ENCODE measurements at regions not wholly inside any gene's neighbourhood (a gene's known extent, or its start where the extent isn't known, plus 50 kb on each side); places are given as distances from the start of the nearest gene placed in this dataset.

DNA sequence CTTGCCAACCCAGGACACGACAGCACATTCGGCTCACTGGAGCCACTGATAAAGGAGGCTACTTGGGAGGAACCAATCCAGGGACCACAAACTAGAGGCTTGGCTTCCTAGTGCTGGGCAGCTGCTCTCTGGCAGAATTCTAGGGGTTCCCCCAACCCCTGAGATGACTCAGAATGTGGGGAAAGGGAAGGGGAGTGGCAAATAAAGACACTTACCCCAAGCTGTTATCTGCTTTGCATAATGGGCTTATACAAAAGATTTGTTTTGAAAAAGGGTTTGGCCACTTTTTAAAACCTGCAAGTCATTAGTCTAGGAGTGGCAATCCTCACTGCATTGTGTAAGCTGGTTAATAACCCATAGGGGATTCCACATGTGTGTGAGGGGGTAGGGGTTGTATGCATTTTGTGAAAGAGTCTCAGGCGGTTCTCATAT is 64.1 kb upstream of the LMO1 start:
- H3K4me3 Mint-ChIP-seq: no peak overlapping the region
- Histone ChIP-seq H3K36me3 (ENCODE audit: control insufficient read depth in 2 of 2, extremely low read depth in 1 of 2, insufficient read depth in 1 of 2, low read length in 1 of 2) (no peaks in the 10 kb centered on the region), H3K27ac (ENCODE audit: low read length) (no peak overlapping the region), H3K27me3 (replicated peaks in 1 of 2; ENCODE audit: control insufficient read depth in 2 of 2, extremely low read depth in 1 of 2, insufficient read depth in 2 of 2, low read length in 1 of 2) (peaks cover 0 to 31% of the 10 kb centered on the region in 2 experiments), H3K9me3 (no peaks in the 10 kb centered on the region), H3K4me1 (ENCODE audit: control insufficient read depth in 1 of 2, extremely low read depth in 1 of 2, insufficient read depth in 2 of 2, low read length in 2 of 2) (peaks cover 0 to 4% of the 10 kb centered on the region in 2 experiments), H3K4me3 (ENCODE audit: control insufficient read depth in 1 of 2, extremely low read depth in 1 of 2, low read length in 1 of 2) (no peak overlapping the region)
- no peak for ATAC-seq (replicated peaks in 1 of 4)
- DNase-seq: no peak
- H3K36me3 Mint-ChIP-seq: no peaks in the 10 kb centered on the region
- H3K9me3 Mint-ChIP-seq: no peaks in the 10 kb centered on the region
- ChIA-PET POLR2A (no interaction called here), CTCF (no interaction called here)
- 57% methylated on average over 1 of the region's 3 CpGs for WGBS (ENCODE audit: insufficient coverage)
- no peaks in the 10 kb centered on the region for H3K4me1 Mint-ChIP-seq
- no peak overlapping the region for H3K27ac Mint-ChIP-seq
- peaks cover 8 to 12% of the 10 kb centered on the region in 2 donors for H3K27me3 Mint-ChIP-seq

DNA sequence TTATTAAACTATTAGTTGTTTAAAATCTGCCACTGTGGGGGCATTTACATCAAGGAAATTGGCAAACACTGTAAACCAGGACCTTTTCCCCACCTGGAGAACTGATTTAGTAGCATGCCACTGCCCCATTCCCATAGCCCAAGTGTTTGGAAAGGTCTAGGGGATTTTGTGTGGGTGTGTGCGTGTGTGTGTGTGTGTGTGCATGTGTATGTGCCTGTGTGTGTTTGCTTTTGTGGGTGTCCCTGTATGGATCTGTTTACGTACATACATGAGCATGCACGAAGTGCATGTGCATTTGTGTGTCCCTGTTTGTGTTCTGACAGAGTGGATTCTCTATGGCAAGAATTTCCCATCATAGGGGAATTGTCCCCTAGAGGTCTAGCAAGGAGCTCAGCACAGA is 62.7 kb upstream of the LMO1 start:
- H3K4me1 ChIP-seq (ENCODE audit: control insufficient read depth in 1 of 2, extremely low read depth in 1 of 2, insufficient read depth in 2 of 2, low read length in 2 of 2): peaks cover 0 to 4% of the 10 kb centered on the region in 2 experiments
- Mint-ChIP-seq H3K9me3 (no peaks in the 10 kb centered on the region), H3K27me3 (peaks cover 7 to 12% of the 10 kb centered on the region in 2 donors), H3K27ac (no peak overlapping the region), H3K4me3 (no peak overlapping the region), H3K36me3 (no peaks in the 10 kb centered on the region), H3K4me1 (no peaks in the 10 kb centered on the region)
- no peak overlapping the region for H3K4me3 ChIP-seq (ENCODE audit: control insufficient read depth in 1 of 2, extremely low read depth in 1 of 2, low read length in 1 of 2)
- POLR2A ChIA-PET: no interaction called here
- H3K27me3 ChIP-seq (replicated peaks in 1 of 2; ENCODE audit: control insufficient read depth in 2 of 2, extremely low read depth in 1 of 2, insufficient read depth in 2 of 2, low read length in 1 of 2): peaks cover 0 to 28% of the 10 kb centered on the region in 2 experiments
- DNase-seq: no peak
- H3K36me3 ChIP-seq (ENCODE audit: control insufficient read depth in 2 of 2, extremely low read depth in 1 of 2, insufficient read depth in 1 of 2, low read length in 1 of 2): no peaks in the 10 kb centered on the region
- H3K27ac ChIP-seq (ENCODE audit: low read length): no peak overlapping the region
- no peaks in the 10 kb centered on the region for H3K9me3 ChIP-seq
- CTCF ChIA-PET: no interaction called here
- no peak for ATAC-seq (replicated peaks in 1 of 4)
- WGBS (ENCODE audit: insufficient coverage): 63% methylated on average over 2 of the region's 3 CpGs

DNA sequence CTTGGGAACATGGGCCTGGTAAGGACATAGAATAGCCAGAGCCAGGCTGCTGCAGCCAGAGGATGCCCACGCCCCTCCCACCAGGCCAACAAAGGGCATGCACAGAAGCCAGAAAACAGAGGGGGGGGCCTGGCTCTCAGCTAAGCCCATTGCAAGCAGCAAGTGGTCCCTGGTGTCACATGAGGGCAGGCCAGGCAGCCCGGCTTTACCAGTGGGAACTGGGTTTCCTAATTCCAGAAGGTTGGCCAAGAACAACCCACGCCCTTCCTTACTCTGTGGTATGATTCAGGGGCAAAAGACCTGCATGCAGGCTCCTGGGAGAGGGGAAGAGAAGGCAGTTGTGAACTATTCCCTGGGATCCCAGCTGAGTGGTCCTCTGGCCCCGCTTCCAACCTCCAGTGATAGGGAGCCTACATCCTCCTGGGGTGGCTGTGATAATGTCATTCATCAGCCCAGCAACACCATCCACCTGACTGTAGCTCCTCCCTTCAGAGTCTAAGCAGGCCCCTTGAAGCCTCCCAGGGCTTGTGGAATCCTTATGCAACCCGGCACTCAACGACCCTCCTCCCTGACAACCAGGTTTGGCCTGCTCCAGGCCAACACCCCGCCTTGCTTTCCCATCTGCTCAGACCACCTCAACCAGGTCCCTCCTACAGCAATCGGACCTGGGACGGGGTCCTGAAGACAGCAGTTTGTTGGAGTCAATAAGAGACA is 62.1 kb upstream of the LMO1 start:
- Histone ChIP-seq H3K9me3 (no peaks in the 10 kb centered on the region), H3K27ac (ENCODE audit: low read length) (no peak overlapping the region), H3K36me3 (ENCODE audit: control insufficient read depth in 2 of 2, extremely low read depth in 1 of 2, insufficient read depth in 1 of 2, low read length in 1 of 2) (no peaks in the 10 kb centered on the region), H3K4me3 (ENCODE audit: control insufficient read depth in 1 of 2, extremely low read depth in 1 of 2, low read length in 1 of 2) (no peak overlapping the region), H3K27me3 (replicated peaks in 1 of 2; ENCODE audit: control insufficient read depth in 2 of 2, extremely low read depth in 1 of 2, insufficient read depth in 2 of 2, low read length in 1 of 2) (peaks cover 0 to 28% of the 10 kb centered on the region in 2 experiments), H3K4me1 (ENCODE audit: control insufficient read depth in 1 of 2, extremely low read depth in 1 of 2, insufficient read depth in 2 of 2, low read length in 2 of 2) (peaks cover 0 to 4% of the 10 kb centered on the region in 2 experiments)
- Mint-ChIP-seq H3K4me1 (no peaks in the 10 kb centered on the region), H3K27ac (no peak overlapping the region), H3K9me3 (no peaks in the 10 kb centered on the region), H3K4me3 (no peak overlapping the region), H3K36me3 (no peaks in the 10 kb centered on the region), H3K27me3 (peaks cover under 1 to 6% of the 10 kb centered on the region in 2 donors)
- 68% methylated on average over 3 of the region's 9 CpGs for WGBS (ENCODE audit: insufficient coverage)
- ChIA-PET POLR2A (no interaction called here), CTCF (interaction anchor here in 1 of 2 donors (0.6 kb wide), 1 partner anchor 46 kb away, joined by 3 read pairs; no protein-coding TSS in a partner anchor)
- DNase-seq (no peak), ATAC-seq (replicated peaks in 1 of 4) (no peak)

DNA sequence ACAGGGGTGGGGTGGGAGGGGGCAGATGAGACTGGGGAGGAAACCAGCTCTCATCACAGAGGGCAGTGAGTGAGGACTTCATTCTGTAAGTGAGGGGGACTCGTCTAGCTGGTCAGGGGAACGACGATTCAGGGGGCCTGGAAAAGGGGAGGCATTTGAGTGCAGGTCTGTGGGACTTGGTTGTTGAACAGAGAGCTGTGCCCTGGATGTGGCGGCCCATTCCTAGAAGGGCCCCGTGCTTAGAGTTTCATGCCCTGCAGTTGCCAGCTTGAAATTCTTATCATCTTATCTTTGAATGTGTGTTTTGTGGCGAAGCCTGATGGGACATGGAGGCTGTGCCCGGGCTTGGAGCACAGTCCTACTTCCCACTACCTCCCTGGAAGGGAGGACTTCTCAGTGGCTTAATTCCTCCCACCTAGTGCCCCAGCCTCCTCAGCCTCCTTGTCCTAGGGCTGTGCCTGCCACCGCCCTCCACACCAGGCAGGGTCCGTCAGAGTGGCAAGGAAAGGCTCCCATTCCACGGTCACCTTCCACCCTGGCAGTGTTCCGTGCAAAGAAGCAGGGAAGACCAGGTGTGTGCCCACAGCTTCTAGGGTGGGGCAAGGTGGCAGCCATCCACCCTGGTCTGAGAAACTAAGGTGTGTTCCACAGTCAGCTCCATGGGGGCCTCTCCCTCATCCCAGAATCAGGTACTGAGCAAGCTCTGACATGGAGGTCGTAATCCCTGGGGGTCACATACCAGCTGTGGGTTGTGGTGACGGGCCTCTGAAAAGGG is 59.7 kb upstream of the LMO1 start:
- no peak for DNase-seq
- Mint-ChIP-seq H3K27me3 (peaks cover 10% of the 10 kb centered on the region in 2 donors), H3K9me3 (no peaks in the 10 kb centered on the region), H3K27ac (no peak overlapping the region), H3K36me3 (no peaks in the 10 kb centered on the region), H3K4me3 (no peak overlapping the region), H3K4me1 (no peaks in the 10 kb centered on the region)
- Histone ChIP-seq H3K36me3 (ENCODE audit: control insufficient read depth in 2 of 2, extremely low read depth in 1 of 2, insufficient read depth in 1 of 2, low read length in 1 of 2) (no peaks in the 10 kb centered on the region), H3K9me3 (no peaks in the 10 kb centered on the region), H3K4me1 (ENCODE audit: control insufficient read depth in 1 of 2, extremely low read depth in 1 of 2, insufficient read depth in 2 of 2, low read length in 2 of 2) (no peaks in the 10 kb centered on the region), H3K27ac (ENCODE audit: low read length) (no peak overlapping the region), H3K27me3 (replicated peaks in 1 of 2; ENCODE audit: control insufficient read depth in 2 of 2, extremely low read depth in 1 of 2, insufficient read depth in 2 of 2, low read length in 1 of 2) (peaks cover 0 to 19% of the 10 kb centered on the region in 2 experiments), H3K4me3 (ENCODE audit: control insufficient read depth in 1 of 2, extremely low read depth in 1 of 2, low read length in 1 of 2) (no peak overlapping the region)
- WGBS (ENCODE audit: insufficient coverage): 78% methylated on average over 9 of the region's 13 CpGs
- no peak for ATAC-seq (replicated peaks in 1 of 4)
- ChIA-PET POLR2A (no interaction called here), CTCF (no interaction called here)

DNA sequence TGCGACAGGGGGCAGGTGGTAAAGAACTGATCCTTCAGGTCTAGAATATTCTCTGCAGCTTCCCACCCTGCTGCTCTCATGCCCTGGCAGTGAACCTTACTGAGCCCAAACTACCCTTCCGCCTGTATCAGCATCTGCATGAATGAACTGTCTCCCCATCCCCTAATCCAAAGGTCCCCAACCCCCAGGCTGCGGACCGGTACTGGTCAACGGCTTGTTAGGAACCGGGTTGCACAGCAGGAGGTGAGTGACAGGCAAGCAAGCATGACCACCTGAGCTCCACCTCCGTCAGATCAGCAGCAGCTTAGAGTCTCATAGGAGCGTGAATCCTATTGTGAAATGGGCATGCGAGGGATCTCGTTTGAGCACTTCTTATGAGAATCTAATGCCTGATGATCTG is 58.2 kb upstream of the LMO1 start:
- POLR2A ChIA-PET: no interaction called here
- Mint-ChIP-seq H3K9me3 (no peaks in the 10 kb centered on the region), H3K27ac (no peak overlapping the region), H3K4me3 (no peak overlapping the region), H3K4me1 (no peaks in the 10 kb centered on the region), H3K27me3 (peaks cover 11 to 12% of the 10 kb centered on the region in 2 donors), H3K36me3 (no peaks in the 10 kb centered on the region)
- no peaks in the 10 kb centered on the region for H3K9me3 ChIP-seq
- 81% methylated on average over 6 of the region's 10 CpGs for WGBS (ENCODE audit: insufficient coverage)
- H3K27ac ChIP-seq (ENCODE audit: low read length): no peak overlapping the region
- H3K27me3 ChIP-seq (replicated peaks in 1 of 2; ENCODE audit: control insufficient read depth in 2 of 2, extremely low read depth in 1 of 2, insufficient read depth in 2 of 2, low read length in 1 of 2): peaks cover 0 to 16% of the 10 kb centered on the region in 2 experiments
- DNase-seq (no peak), ATAC-seq (replicated peaks in 1 of 4) (no peak)
- no peak overlapping the region for H3K4me3 ChIP-seq (ENCODE audit: control insufficient read depth in 1 of 2, extremely low read depth in 1 of 2, low read length in 1 of 2)
- CTCF ChIA-PET: no interaction called here
- no peaks in the 10 kb centered on the region for H3K4me1 ChIP-seq (ENCODE audit: control insufficient read depth in 1 of 2, extremely low read depth in 1 of 2, insufficient read depth in 2 of 2, low read length in 2 of 2)
- H3K36me3 ChIP-seq (ENCODE audit: control insufficient read depth in 2 of 2, extremely low read depth in 1 of 2, insufficient read depth in 1 of 2, low read length in 1 of 2): no peaks in the 10 kb centered on the region

DNA sequence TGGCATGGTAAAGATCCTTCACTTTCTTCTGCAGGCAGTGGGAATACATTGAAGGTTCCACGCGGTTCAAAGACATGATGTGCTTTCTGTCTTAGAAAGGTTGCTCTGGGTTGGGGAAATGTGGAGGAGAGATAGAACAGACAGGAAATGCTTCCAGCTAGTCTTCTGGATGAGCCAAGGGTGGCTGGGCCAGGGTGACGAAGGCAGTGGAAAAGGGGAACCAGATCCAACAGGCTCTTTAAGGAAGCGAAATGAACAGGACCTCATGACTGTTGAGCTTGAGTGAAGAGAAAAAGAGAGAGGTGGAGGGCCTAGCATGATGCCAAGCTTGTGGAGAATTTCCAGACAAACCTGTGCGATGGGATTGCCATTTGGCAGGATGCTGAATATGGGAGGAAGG is 56.4 kb upstream of the LMO1 start:
- Mint-ChIP-seq H3K4me1 (no peaks in the 10 kb centered on the region), H3K27me3 (peaks cover 11 to 17% of the 10 kb centered on the region in 2 donors), H3K27ac (no peak overlapping the region), H3K36me3 (no peaks in the 10 kb centered on the region), H3K9me3 (no peaks in the 10 kb centered on the region), H3K4me3 (no peak overlapping the region)
- WGBS (ENCODE audit: insufficient coverage): 49% methylated on average over 3 of the region's 5 CpGs
- ATAC-seq (replicated peaks in 1 of 4) (no peak), DNase-seq (no peak)
- no peaks in the 10 kb centered on the region for H3K9me3 ChIP-seq
- CTCF ChIA-PET: interaction anchor here in 1 of 2 donors (0.6 kb wide), 1 partner anchor 12 kb away, joined by 3 read pairs; no protein-coding TSS in a partner anchor
- H3K27ac ChIP-seq (ENCODE audit: low read length): no peak overlapping the region
- no peak overlapping the region for H3K4me3 ChIP-seq (ENCODE audit: control insufficient read depth in 1 of 2, extremely low read depth in 1 of 2, low read length in 1 of 2)
- no peaks in the 10 kb centered on the region for H3K36me3 ChIP-seq (ENCODE audit: control insufficient read depth in 2 of 2, extremely low read depth in 1 of 2, insufficient read depth in 1 of 2, low read length in 1 of 2)
- POLR2A ChIA-PET: no interaction called here
- no peaks in the 10 kb centered on the region for H3K4me1 ChIP-seq (ENCODE audit: control insufficient read depth in 1 of 2, extremely low read depth in 1 of 2, insufficient read depth in 2 of 2, low read length in 2 of 2)
- peaks cover 0 to 10% of the 10 kb centered on the region in 2 experiments for H3K27me3 ChIP-seq (replicated peaks in 1 of 2; ENCODE audit: control insufficient read depth in 2 of 2, extremely low read depth in 1 of 2, insufficient read depth in 2 of 2, low read length in 1 of 2)

Data from T-cell (primary cell).